ENCODE measurements at regions not wholly inside any gene's neighbourhood (a gene's known extent, or its start where the extent isn't known, plus 50 kb on each side); places are given as distances from the start of the nearest gene placed in this dataset.

- no peak for DNase-seq
These were observed 259.2 kb downstream of the CDH10 start for GRCh38 chr5:24385617-24386016.

- DNase-seq = no peak
These were observed 256.3 kb downstream of the CDH10 start for GRCh38 chr5:24388448-24388847.

- DNase-seq = no peak
These were observed 254.8 kb downstream of the CDH10 start for GRCh38 chr5:24389968-24390367.

- DNase-seq = no peak
These were observed 253.0 kb downstream of the CDH10 start for GRCh38 chr5:24391816-24392215.

- DNase-seq = no peak
These were observed 247.2 kb downstream of the CDH10 start for GRCh38 chr5:24397601-24398000.

GRCh38 chr5:24401773-24402172, 243.0 kb downstream of the CDH10 start:
- DNase-seq = no peak

- no peak for DNase-seq
These were observed 237.3 kb downstream of the CDH10 start for GRCh38 chr5:24407466-24407865.

GRCh38 chr5:24428345-24428744, 216.4 kb downstream of the CDH10 start:
- no peak for DNase-seq

- no peak for DNase-seq
These were observed 211.2 kb downstream of the CDH10 start for GRCh38 chr5:24433555-24433954.

All from NCI-H774 (cell line).